WTC11 (cell line): ENCODE measurements at regions not wholly inside any gene's neighbourhood (a gene's known extent, or its start where the extent isn't known, plus 50 kb on each side); places are given as distances from the start of the nearest gene placed in this dataset.

Source experiments
- ATAC-seq: fragments of 200-7000 bp; cut with Tn5 transposase; 2 replicates; pipeline ENCODE4 v1.10.0; 2021; ENCODE audit warnings: mild to moderate bottlenecking, moderate library complexity
- CTCF ChIA-PET: fragments of 300-600 bp; sonication (Branson Sonifier 250); formaldehyde crosslinking; loops from one replicate; lab custom pipeline; 2021; ENCODE audit warnings: antibody characterized with exemption; lab: Charles Lee
- POLR2A ChIA-PET: fragments of 350-600 bp; sonication (Branson Sonifier 250); formaldehyde crosslinking; loops from one replicate; lab custom pipeline; 2021; ENCODE audit warnings: antibody characterized with exemption; lab: Charles Lee
- DNase-seq: peaks from one replicate; pipeline ENCODE4 v3.0.0; 2021; ENCODE audit warnings: low spot score
- H3K27ac Mint-ChIP-seq: 2 replicates; pipeline ENCODE4 v1.8.0; 2021; ENCODE audit warnings: mixed read lengths
- H3K27me3 Mint-ChIP-seq: 2 replicates; pipeline ENCODE4 v1.8.0; 2021; ENCODE audit warnings: low read depth, mild to moderate bottlenecking, moderate library complexity, mixed read lengths
- H3K36me3 Mint-ChIP-seq: 2 replicates; pipeline ENCODE4 v1.8.0; 2021; ENCODE audit warnings: mixed read lengths
- H3K4me1 Mint-ChIP-seq: 2 replicates; pipeline ENCODE4 v1.8.0; 2022; ENCODE audit warnings: mixed read lengths
- H3K4me3 Mint-ChIP-seq: 2 replicates; pipeline ENCODE4 v1.8.0; 2021; ENCODE audit warnings: mild to moderate bottlenecking, moderate library complexity, mixed read lengths
- H3K9me3 Mint-ChIP-seq: 2 replicates; pipeline ENCODE4 v1.8.0; 2021; ENCODE audit warnings: mixed read lengths
- ARID4B ChIP-seq: sonication (generic); formaldehyde crosslinking; IDR thresholded peaks from 2 replicates; pipeline ENCODE4 v1.8.0; 2023; ENCODE audit warnings: missing genetic modification reagents, mild to moderate bottlenecking, borderline replicate concordance
- FOXP1 ChIP-seq: sonication (generic); formaldehyde crosslinking; IDR thresholded peaks from 2 replicates; pipeline ENCODE4 v1.8.0; 2022; ENCODE audit warnings: missing genetic modification reagents, mild to moderate bottlenecking, moderate library complexity, borderline replicate concordance
- GRHL2 ChIP-seq: fragments of 250-450 bp; sonication (Bioruptor Pico); IDR thresholded peaks from 2 replicates; pipeline ENCODE4 v1.8.0; 2022; ENCODE audit warnings: mild to moderate bottlenecking, moderate library complexity; ENCODE audit not compliant: insufficient replicate concordance, severe bottlenecking
- GTF2I ChIP-seq: fragments of 250-450 bp; sonication (Bioruptor Pico); conservative IDR thresholded peaks from 2 replicates; pipeline ENCODE4 v1.4.0; 2021; ENCODE audit warnings: mild to moderate bottlenecking
- HMGXB4 ChIP-seq: sonication (generic); formaldehyde crosslinking; IDR thresholded peaks from 2 replicates; pipeline ENCODE4 v1.8.1; 2023; ENCODE audit warnings: mild to moderate bottlenecking, moderate library complexity, missing genetic modification reagents
- MXD4 ChIP-seq: fragments of 250-450 bp; sonication (Bioruptor Pico); IDR thresholded peaks from 2 replicates; pipeline ENCODE4 v1.8.0; 2021; ENCODE audit warnings: mild to moderate bottlenecking, moderate library complexity, borderline replicate concordance
- SMAD3 ChIP-seq: sonication (generic); formaldehyde crosslinking; IDR thresholded peaks from 2 replicates; pipeline ENCODE4 v1.8.0; 2022; ENCODE audit warnings: missing genetic modification reagents, mild to moderate bottlenecking, borderline replicate concordance
- SMAD4 ChIP-seq: sonication (generic); formaldehyde crosslinking; IDR thresholded peaks from 2 replicates; pipeline ENCODE4 v1.8.0; 2022; ENCODE audit warnings: mild to moderate bottlenecking, missing genetic modification reagents
- TEAD4 ChIP-seq: sonication (generic); formaldehyde crosslinking; IDR thresholded peaks from 2 replicates; pipeline ENCODE4 v1.8.0; 2022; ENCODE audit warnings: mild to moderate bottlenecking, missing genetic modification reagents
- ZBTB43 ChIP-seq: sonication (generic); formaldehyde crosslinking; IDR thresholded peaks from 2 replicates; pipeline ENCODE4 v1.8.1; 2023; ENCODE audit warnings: mild to moderate bottlenecking, missing genetic modification reagents
- ZNF138 ChIP-seq: sonication (generic); formaldehyde crosslinking; conservative IDR thresholded peaks from 2 replicates; pipeline ENCODE4 v1.8.1; 2022; ENCODE audit warnings: mild to moderate bottlenecking, moderate library complexity, missing genetic modification reagents
- ZNF219 ChIP-seq: sonication (generic); formaldehyde crosslinking; IDR thresholded peaks from 2 replicates; pipeline ENCODE4 v1.8.0; 2023; ENCODE audit warnings: missing genetic modification reagents, mild to moderate bottlenecking, borderline replicate concordance
- ZNF232 ChIP-seq: sonication (generic); formaldehyde crosslinking; IDR thresholded peaks from 2 replicates; pipeline ENCODE4 v1.8.0; 2022; ENCODE audit warnings: mild to moderate bottlenecking, missing genetic modification reagents
- ZSCAN18 ChIP-seq: fragments of 250-450 bp; sonication (Bioruptor Pico); IDR thresholded peaks from 2 replicates; pipeline ENCODE4 v2.1.2; 2022; ENCODE audit warnings: mild to moderate bottlenecking, moderate library complexity
- TF ChIP-seq, protein P1 (sequence below): sonication (generic); formaldehyde crosslinking; IDR thresholded peaks from 2 replicates; pipeline ENCODE4 v1.8.0; 2022; ENCODE audit warnings: mild to moderate bottlenecking, missing genetic modification reagents
- TF ChIP-seq, protein P2 (sequence below): sonication (generic); formaldehyde crosslinking; IDR thresholded peaks from 2 replicates; pipeline ENCODE4 v1.8.0; 2023; ENCODE audit warnings: mild to moderate bottlenecking, missing genetic modification reagents

GRCh38 chr3:59482684-59483083 lies 432.9 kb upstream of the CFAP20DC start (continued):
- TF ChIP-seq, protein P1, sequence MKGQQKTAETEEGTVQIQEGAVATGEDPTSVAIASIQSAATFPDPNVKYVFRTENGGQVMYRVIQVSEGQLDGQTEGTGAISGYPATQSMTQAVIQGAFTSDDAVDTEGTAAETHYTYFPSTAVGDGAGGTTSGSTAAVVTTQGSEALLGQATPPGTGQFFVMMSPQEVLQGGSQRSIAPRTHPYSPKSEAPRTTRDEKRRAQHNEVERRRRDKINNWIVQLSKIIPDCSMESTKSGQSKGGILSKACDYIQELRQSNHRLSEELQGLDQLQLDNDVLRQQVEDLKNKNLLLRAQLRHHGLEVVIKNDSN (CRISPR knock-in tag) = no peak
- TF ChIP-seq ZSCAN18 (no peak), MXD4 (no peak), SMAD3 (CRISPR knock-in tag) (no peak), ZNF232 (CRISPR knock-in tag) (no peak)

- ATAC-seq (no peak), DNase-seq (no peak)
- CTCF ChIA-PET = interaction anchor here (0.6 kb wide), 1 partner anchor 505 kb away, joined by 3 read pairs; no protein-coding TSS in a partner anchor
- Mint-ChIP-seq H3K27ac (no peak overlapping the region), H3K36me3 (no peaks in the 10 kb centered on the region), H3K9me3 (0 out of 2 replicates have a peak, but pooled peaks cover 3% of the 10 kb centered on the region), H3K27me3 (peaks cover 7% of the 10 kb centered on the region; the same call in 1 of the 2 replicates), H3K4me1 (peaks cover 15% of the 10 kb centered on the region), H3K4me3 (no peak overlapping the region)
- TF ChIP-seq GRHL2 (no peak), SMAD4 (CRISPR knock-in tag) (no peak), TEAD4 (no peak), ARID4B (no peak), GTF2I (no peak), HMGXB4 (CRISPR knock-in tag) (no peak), FOXP1 (CRISPR knock-in tag) (no peak), ZNF219 (CRISPR knock-in tag) (no peak), ZBTB43 (CRISPR knock-in tag) (no peak), ZNF138 (no peak), ZNF232 (CRISPR knock-in tag) (no peak)
- TF ChIP-seq, protein P2, sequence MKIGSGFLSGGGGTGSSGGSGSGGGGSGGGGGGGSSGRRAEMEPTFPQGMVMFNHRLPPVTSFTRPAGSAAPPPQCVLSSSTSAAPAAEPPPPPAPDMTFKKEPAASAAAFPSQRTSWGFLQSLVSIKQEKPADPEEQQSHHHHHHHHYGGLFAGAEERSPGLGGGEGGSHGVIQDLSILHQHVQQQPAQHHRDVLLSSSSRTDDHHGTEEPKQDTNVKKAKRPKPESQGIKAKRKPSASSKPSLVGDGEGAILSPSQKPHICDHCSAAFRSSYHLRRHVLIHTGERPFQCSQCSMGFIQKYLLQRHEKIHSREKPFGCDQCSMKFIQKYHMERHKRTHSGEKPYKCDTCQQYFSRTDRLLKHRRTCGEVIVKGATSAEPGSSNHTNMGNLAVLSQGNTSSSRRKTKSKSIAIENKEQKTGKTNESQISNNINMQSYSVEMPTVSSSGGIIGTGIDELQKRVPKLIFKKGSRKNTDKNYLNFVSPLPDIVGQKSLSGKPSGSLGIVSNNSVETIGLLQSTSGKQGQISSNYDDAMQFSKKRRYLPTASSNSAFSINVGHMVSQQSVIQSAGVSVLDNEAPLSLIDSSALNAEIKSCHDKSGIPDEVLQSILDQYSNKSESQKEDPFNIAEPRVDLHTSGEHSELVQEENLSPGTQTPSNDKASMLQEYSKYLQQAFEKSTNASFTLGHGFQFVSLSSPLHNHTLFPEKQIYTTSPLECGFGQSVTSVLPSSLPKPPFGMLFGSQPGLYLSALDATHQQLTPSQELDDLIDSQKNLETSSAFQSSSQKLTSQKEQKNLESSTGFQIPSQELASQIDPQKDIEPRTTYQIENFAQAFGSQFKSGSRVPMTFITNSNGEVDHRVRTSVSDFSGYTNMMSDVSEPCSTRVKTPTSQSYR = no peak
- POLR2A ChIA-PET = no interaction called here
These were observed 432.1 kb upstream of the CFAP20DC start for GRCh38 chr3:59481776-59482400.
